ENCODE measurements at regions not wholly inside any gene's neighbourhood (a gene's known extent, or its start where the extent isn't known, plus 50 kb on each side); places are given as distances from the start of the nearest gene placed in this dataset.

DNA sequence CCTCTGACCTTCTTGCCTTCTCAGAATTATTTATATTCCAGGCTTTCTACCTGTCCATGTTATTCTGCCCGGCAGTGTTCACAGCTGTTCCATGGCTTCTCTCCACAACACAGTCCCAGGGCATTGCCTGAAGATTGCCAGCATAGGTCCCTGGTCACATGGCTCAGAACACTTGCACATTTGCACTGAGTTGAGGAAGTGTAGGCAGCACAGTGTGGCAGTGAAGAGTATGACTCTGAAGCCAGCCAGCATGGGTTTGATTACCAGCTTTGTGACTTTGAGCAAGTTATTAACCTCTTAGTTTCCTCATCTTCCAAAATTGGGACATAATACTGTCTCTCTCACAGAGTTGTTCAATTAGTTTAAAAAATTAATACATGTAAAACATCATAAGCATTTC is 73.2 kb upstream of the NEUROD6 start:
- H3K36me3 ChIP-seq (ENCODE audit: insufficient read depth in 1 of 2, low read depth in 1 of 2) = no peaks in the 10 kb centered on the region
- ATAC-seq = no peak
- no peak overlapping the region for H3K4me3 ChIP-seq
- H3K27me3 ChIP-seq (ENCODE audit: insufficient read depth in 3 of 3, low read length in 2 of 3) = no peaks in the 10 kb centered on the region
- no peak for DNase-seq
- no peaks in the 10 kb centered on the region for H3K4me1 ChIP-seq
- WGBS, 3 donors = 22 to 50% (median 32%) methylated on average over 1 of the region's 1 CpG
- intact Hi-C loops (cut with DNase I) = no loop called here
- no peaks in the 10 kb centered on the region for H3K9me3 ChIP-seq
- H3K27ac ChIP-seq = no peak overlapping the region
- TF ChIP-seq, protein P1, sequence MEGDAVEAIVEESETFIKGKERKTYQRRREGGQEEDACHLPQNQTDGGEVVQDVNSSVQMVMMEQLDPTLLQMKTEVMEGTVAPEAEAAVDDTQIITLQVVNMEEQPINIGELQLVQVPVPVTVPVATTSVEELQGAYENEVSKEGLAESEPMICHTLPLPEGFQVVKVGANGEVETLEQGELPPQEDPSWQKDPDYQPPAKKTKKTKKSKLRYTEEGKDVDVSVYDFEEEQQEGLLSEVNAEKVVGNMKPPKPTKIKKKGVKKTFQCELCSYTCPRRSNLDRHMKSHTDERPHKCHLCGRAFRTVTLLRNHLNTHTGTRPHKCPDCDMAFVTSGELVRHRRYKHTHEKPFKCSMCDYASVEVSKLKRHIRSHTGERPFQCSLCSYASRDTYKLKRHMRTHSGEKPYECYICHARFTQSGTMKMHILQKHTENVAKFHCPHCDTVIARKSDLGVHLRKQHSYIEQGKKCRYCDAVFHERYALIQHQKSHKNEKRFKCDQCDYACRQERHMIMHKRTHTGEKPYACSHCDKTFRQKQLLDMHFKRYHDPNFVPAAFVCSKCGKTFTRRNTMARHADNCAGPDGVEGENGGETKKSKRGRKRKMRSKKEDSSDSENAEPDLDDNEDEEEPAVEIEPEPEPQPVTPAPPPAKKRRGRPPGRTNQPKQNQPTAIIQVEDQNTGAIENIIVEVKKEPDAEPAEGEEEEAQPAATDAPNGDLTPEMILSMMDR (IDR thresholded peaks at IDR 0.05) = no peak

GRCh38 chr7:31416381-31416870 is 75.9 kb upstream of the NEUROD6 start:
- Histone ChIP-seq H3K4me1 (no peaks in the 10 kb centered on the region), H3K27me3 (ENCODE audit: insufficient read depth in 3 of 3, low read length in 2 of 3) (no peaks in the 10 kb centered on the region), H3K4me3 (no peak overlapping the region), H3K27ac (no peak overlapping the region), H3K9me3 (no peaks in the 10 kb centered on the region), H3K36me3 (ENCODE audit: insufficient read depth in 1 of 2, low read depth in 1 of 2) (no peaks in the 10 kb centered on the region)
- DNase-seq = no peak
- no peak for ATAC-seq
- TF ChIP-seq, protein P1 (IDR thresholded peaks at IDR 0.05) = no peak
- intact Hi-C loops (cut with DNase I) = no loop called here
- 49 to 69% (median 56%) methylated on average over 5 of the region's 5 CpGs for WGBS, 3 donors

GRCh38 chr7:31418928-31419327 is 78.4 kb upstream of the NEUROD6 start:
- ATAC-seq = no peak
- Histone ChIP-seq H3K4me1 (no peaks in the 10 kb centered on the region), H3K27ac (no peak overlapping the region), H3K27me3 (ENCODE audit: insufficient read depth in 3 of 3, low read length in 2 of 3) (no peaks in the 10 kb centered on the region), H3K9me3 (no peaks in the 10 kb centered on the region), H3K4me3 (no peak overlapping the region), H3K36me3 (ENCODE audit: insufficient read depth in 1 of 2, low read depth in 1 of 2) (no peaks in the 10 kb centered on the region)
- WGBS, 3 donors = 89 to 90% (median 89%) methylated on average over 2 of the region's 2 CpGs
- intact Hi-C loops (cut with DNase I) = no loop called here
- TF ChIP-seq, protein P1 (IDR thresholded peaks at IDR 0.05) = no peak
- DNase-seq = no peak

DNA sequence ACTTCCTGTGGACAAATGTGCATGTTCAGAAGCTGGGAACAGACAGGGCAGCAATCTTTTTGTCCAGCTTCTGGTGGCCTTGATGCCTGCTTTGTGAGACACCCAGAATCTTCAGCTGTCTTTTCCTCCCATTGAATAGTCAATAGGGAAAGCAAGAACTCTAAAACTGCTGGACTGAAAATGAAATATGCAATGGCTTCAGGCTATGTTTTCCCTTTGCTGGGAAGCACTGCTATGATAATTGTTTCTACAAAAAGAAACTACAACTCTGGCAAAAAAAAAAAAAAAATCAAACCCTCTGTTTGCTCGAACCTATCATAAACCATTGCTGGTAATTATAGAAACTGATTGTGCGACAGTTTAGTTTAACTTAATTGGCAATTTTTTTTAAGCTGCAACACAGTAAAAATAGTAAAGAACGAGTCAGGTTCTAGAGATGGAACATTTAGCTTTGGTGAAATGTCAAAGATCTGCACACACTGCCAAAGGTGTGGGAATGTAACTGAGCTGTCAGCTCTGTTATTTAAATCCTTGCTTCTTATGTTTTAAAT is 79.1 kb upstream of the NEUROD6 start:
- TF ChIP-seq, protein P1 (IDR thresholded peaks at IDR 0.05) = no peak
- WGBS, 3 donors = 77 to 82% (median 81%) methylated on average over 3 of the region's 3 CpGs
- H3K9me3 ChIP-seq = no peaks in the 10 kb centered on the region
- intact Hi-C loops (cut with DNase I) = no loop called here
- ATAC-seq (no peak), DNase-seq (no peak)
- no peak overlapping the region for H3K4me3 ChIP-seq
- no peaks in the 10 kb centered on the region for H3K27me3 ChIP-seq (ENCODE audit: insufficient read depth in 3 of 3, low read length in 2 of 3)
- H3K36me3 ChIP-seq (ENCODE audit: insufficient read depth in 1 of 2, low read depth in 1 of 2) = no peaks in the 10 kb centered on the region
- no peak overlapping the region for H3K27ac ChIP-seq
- H3K4me1 ChIP-seq = no peaks in the 10 kb centered on the region

DNA sequence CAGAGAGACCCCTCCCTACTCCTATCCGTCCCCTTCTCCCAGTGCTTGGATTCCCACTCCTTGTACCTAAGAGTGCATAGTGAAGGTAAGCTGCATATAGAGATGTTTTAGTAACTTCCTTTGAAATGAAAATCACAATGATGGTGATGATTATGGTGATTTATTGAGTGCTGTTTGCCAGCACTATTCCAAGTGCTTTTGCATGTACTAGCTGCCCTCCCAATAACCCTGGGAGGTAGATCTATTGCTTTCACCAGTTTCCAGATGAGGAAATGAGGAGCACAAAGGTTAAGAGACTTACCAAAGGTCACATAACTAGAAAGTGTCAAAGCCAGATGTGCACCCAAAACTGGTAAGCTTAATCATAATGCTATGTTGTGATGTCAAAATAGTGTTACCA is 80.4 kb upstream of the NEUROD6 start:
- Histone ChIP-seq H3K27ac (no peak overlapping the region), H3K36me3 (ENCODE audit: insufficient read depth in 1 of 2, low read depth in 1 of 2) (no peaks in the 10 kb centered on the region), H3K27me3 (ENCODE audit: insufficient read depth in 3 of 3, low read length in 2 of 3) (no peaks in the 10 kb centered on the region), H3K4me1 (no peaks in the 10 kb centered on the region), H3K4me3 (no peak overlapping the region), H3K9me3 (no peaks in the 10 kb centered on the region)
- intact Hi-C loops (cut with DNase I) = no loop called here
- TF ChIP-seq, protein P1 (IDR thresholded peaks at IDR 0.05) = no peak
- 56 to 77% (median 74%) methylated on average over 1 of the region's 1 CpG for WGBS, 3 donors
- ATAC-seq = no peak
- DNase-seq = no peak

All from psoas muscle (tissue), 7 donors.